DOHH2 (cell line): ENCODE measurements at regions not wholly inside any gene's neighbourhood (a gene's known extent, or its start where the extent isn't known, plus 50 kb on each side); places are given as distances from the start of the nearest gene placed in this dataset.

ENCODE experiments used
- EZH2phosphoT487 ChIP-seq: fragments of 200-600 bp; sonication (generic); IDR thresholded peaks from 2 replicates; pipeline ENCODE4 v1.6.1; 2017; ENCODE audit warnings: borderline replicate concordance, mild to moderate bottlenecking, antibody characterized with exemption, low read length, moderate library complexity, mixed read lengths
- TF ChIP-seq, protein P1 (sequence below): fragments of 200-600 bp; sonication (generic); IDR thresholded peaks from one replicate; pipeline ENCODE4 v1.5.1; 2014; ENCODE audit warnings: antibody characterized with exemption, mild to moderate bottlenecking, low read depth, low read length; ENCODE audit not compliant: poor library complexity, severe bottlenecking

DNA sequence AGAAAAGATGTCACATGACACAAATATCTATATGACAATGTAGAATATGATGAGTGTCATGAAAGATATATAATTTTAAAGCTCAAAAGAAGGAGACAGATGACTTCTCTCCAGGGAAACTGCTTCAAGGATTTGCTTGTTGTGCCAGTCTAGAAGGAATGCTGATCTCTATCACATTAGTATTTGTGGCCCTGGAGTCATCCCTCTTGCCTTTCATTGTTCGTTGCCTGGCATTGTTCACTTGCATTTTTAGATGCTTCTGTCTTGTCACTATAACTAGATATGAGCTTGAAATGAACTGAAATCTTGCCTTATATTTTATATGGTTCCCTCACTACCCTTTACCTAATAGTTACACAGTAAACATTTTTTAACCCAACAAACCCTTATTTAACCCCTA lies 207.5 kb downstream of the ZNF608 start:
- TF ChIP-seq, protein P1, sequence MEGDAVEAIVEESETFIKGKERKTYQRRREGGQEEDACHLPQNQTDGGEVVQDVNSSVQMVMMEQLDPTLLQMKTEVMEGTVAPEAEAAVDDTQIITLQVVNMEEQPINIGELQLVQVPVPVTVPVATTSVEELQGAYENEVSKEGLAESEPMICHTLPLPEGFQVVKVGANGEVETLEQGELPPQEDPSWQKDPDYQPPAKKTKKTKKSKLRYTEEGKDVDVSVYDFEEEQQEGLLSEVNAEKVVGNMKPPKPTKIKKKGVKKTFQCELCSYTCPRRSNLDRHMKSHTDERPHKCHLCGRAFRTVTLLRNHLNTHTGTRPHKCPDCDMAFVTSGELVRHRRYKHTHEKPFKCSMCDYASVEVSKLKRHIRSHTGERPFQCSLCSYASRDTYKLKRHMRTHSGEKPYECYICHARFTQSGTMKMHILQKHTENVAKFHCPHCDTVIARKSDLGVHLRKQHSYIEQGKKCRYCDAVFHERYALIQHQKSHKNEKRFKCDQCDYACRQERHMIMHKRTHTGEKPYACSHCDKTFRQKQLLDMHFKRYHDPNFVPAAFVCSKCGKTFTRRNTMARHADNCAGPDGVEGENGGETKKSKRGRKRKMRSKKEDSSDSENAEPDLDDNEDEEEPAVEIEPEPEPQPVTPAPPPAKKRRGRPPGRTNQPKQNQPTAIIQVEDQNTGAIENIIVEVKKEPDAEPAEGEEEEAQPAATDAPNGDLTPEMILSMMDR, result no peak
- TF ChIP-seq EZH2phosphoT487, result no peak
